IMR-90 (cell line): ENCODE measurements at regions not wholly inside any gene's neighbourhood (a gene's known extent, or its start where the extent isn't known, plus 50 kb on each side); places are given as distances from the start of the nearest gene placed in this dataset.

Source experiments
- ATAC-seq: fragments of 200-7000 bp; cut with Tn5 transposase; 2 replicates; pipeline ENCODE4 v1.9.1; 2020; ENCODE audit warnings: low read depth, mild to moderate bottlenecking, moderate library complexity
- BruUV-seq: library from RNA; stranded (reverse); fragments of 400-500 nt; replicated peaks from 2 replicates; lab custom pipeline; 2021; lab: Mats Ljungman, UMichigan
- CTCF ChIA-PET: fragments of 300-600 bp; formaldehyde crosslinking; extraction: SDS; loops from one replicate; lab custom pipeline; 2021; ENCODE audit warnings: antibody characterized with exemption; lab: Yijun Ruan, JAX
- POLR2A ChIA-PET: fragments of 300-600 bp; sonication (Branson Sonifier 250); formaldehyde crosslinking; loops from one replicate; lab custom pipeline; 2022; ENCODE audit warnings: antibody characterized with exemption; ENCODE audit not compliant: unreplicated experiment; lab: Charles Lee
- DNase-seq: peaks from one replicate; pipeline ENCODE4 v3.0.0; 2013
- H2AFZ ChIP-seq: replicated peaks from 2 replicates; pipeline ENCODE3; 2013; ENCODE audit warnings: low read length, mild to moderate bottlenecking; ENCODE audit not compliant: poor library complexity
- H2AK5ac ChIP-seq: 2 replicates; pipeline ENCODE4 v1.6.1; 2013; ENCODE audit warnings: low read depth, low read length, inconsistent platforms
- H2AK9ac ChIP-seq: replicated peaks from 2 replicates; pipeline ENCODE3; 2013; ENCODE audit warnings: mild to moderate bottlenecking, low read depth, low read length, moderate library complexity; ENCODE audit not compliant: poor library complexity
- H2BK120ac ChIP-seq: 2 replicates; pipeline ENCODE4 v1.6.1; 2013; ENCODE audit warnings: low read depth, low read length, inconsistent platforms
- H2BK15ac ChIP-seq: 3 replicates; pipeline ENCODE4 v1.6.1; 2013; ENCODE audit warnings: low read depth, low read length, inconsistent platforms
- H2BK20ac ChIP-seq: 2 replicates; pipeline ENCODE4 v1.6.1; 2013; ENCODE audit warnings: low read depth, mild to moderate bottlenecking, inconsistent platforms, low read length, moderate library complexity
- H2BK5ac ChIP-seq: 2 replicates; pipeline ENCODE4 v1.6.1; 2013; ENCODE audit warnings: mild to moderate bottlenecking, low read depth, low read length, inconsistent platforms; ENCODE audit not compliant: poor library complexity, severe bottlenecking
- H3K14ac ChIP-seq: replicated peaks from 2 replicates; pipeline ENCODE4 v1.6.1; 2013; ENCODE audit warnings: low read depth, low read length, inconsistent platforms
- H3K18ac ChIP-seq: 2 replicates; pipeline ENCODE4 v1.6.1; 2013; ENCODE audit warnings: low read depth, low read length, control low read depth
- H3K23ac ChIP-seq: 2 replicates; pipeline ENCODE4 v1.6.1; 2013; ENCODE audit warnings: low read depth, low read length, inconsistent platforms
- H3K27ac ChIP-seq: 2 replicates; pipeline ENCODE4 v1.5.1; 2013; ENCODE audit warnings: mild to moderate bottlenecking, control low read depth, low read length; ENCODE audit not compliant: insufficient read depth
- H3K27me3 ChIP-seq: 2 replicates; pipeline ENCODE4 v1.6.1; 2013; ENCODE audit warnings: low read length; ENCODE audit not compliant: control insufficient read depth, insufficient read depth
- H3K36me3 ChIP-seq: 2 replicates; pipeline ENCODE4 v1.6.1; 2013; ENCODE audit warnings: low read length, mixed read lengths; ENCODE audit not compliant: control insufficient read depth, insufficient read depth
- H3K4ac ChIP-seq: 2 replicates; pipeline ENCODE4 v1.6.1; 2013; ENCODE audit warnings: low read depth, low read length, inconsistent platforms
- H3K4me1 ChIP-seq: 2 replicates; pipeline ENCODE4 v1.6.1; 2013; ENCODE audit warnings: low read length, mixed read lengths; ENCODE audit not compliant: control insufficient read depth, insufficient read depth
- H3K4me2 ChIP-seq: 2 replicates; pipeline ENCODE4 v1.6.1; 2013; ENCODE audit warnings: low read depth, mild to moderate bottlenecking, control low read depth, low read length, moderate library complexity
- H3K4me3 ChIP-seq: 2 replicates; pipeline ENCODE4 v1.5.1; 2013; ENCODE audit warnings: low read depth, mild to moderate bottlenecking, control low read depth, low read length, moderate library complexity; ENCODE audit not compliant: insufficient read depth
- H3K56ac ChIP-seq: 2 replicates; pipeline ENCODE4 v1.6.1; 2013; ENCODE audit warnings: low read length, inconsistent platforms; ENCODE audit not compliant: insufficient read depth; ENCODE audit errors: extremely low read depth
- H3K79me1 ChIP-seq, 2 experiments: 2 replicates each; pipeline ENCODE4 v1.6.1; 2013; ENCODE audit warnings: low read length in 2 of 2, inconsistent platforms in 1 of 2, low read depth in 1 of 2
- H3K9ac ChIP-seq: 2 replicates; pipeline ENCODE4 v1.6.1; 2013; ENCODE audit warnings: low read depth, low read length, control low read depth
- H3K9me1 ChIP-seq: 2 replicates; pipeline ENCODE4 v1.6.1; 2013; ENCODE audit warnings: low read length, inconsistent platforms; ENCODE audit not compliant: insufficient read depth
- H3K9me3 ChIP-seq: 2 replicates; pipeline ENCODE4 v1.6.1; 2013; ENCODE audit warnings: low read length; ENCODE audit not compliant: control insufficient read depth, insufficient read depth
- H4K20me1 ChIP-seq: 2 replicates; pipeline ENCODE4 v1.6.1; 2013; ENCODE audit warnings: low read length, inconsistent platforms; ENCODE audit not compliant: insufficient read depth
- H4K5ac ChIP-seq: 2 replicates; pipeline ENCODE4 v1.6.1; 2013; ENCODE audit warnings: mild to moderate bottlenecking, low read depth, low read length, control low read depth
- H4K8ac ChIP-seq, 2 experiments: 2 replicates each; pipeline ENCODE4 v1.6.1; 2013; ENCODE audit warnings: low read depth in 2 of 2, low read length in 2 of 2, control low read depth in 1 of 2, inconsistent platforms in 1 of 2
- H4K91ac ChIP-seq: 2 replicates; pipeline ENCODE4 v1.6.1; 2013; ENCODE audit warnings: low read depth, low read length, inconsistent platforms; ENCODE audit not compliant: insufficient read depth
- CEBPB ChIP-seq: IDR thresholded peaks from 2 replicates; pipeline ENCODE4 v1.6.1; 2012; ENCODE audit warnings: low read depth, low read length, improper control_type of control experiment
- ELK1 ChIP-seq: fragments of 150-350 bp; IDR thresholded peaks from 2 replicates; pipeline ENCODE4 v1.6.1; 2016; ENCODE audit warnings: low read depth, mild to moderate bottlenecking, low read length, moderate library complexity, borderline replicate concordance
- MAFK ChIP-seq: IDR thresholded peaks from 2 replicates; pipeline ENCODE4 v1.6.1; 2012; ENCODE audit warnings: low read depth, low read length, improper control_type of control experiment
- MAZ ChIP-seq: IDR thresholded peaks from 2 replicates; pipeline ENCODE4 v1.6.1; 2012; ENCODE audit warnings: low read depth, mild to moderate bottlenecking, low read length, improper control_type of control experiment, moderate library complexity, borderline replicate concordance
- MXI1 ChIP-seq: IDR thresholded peaks from 2 replicates; pipeline ENCODE4 v1.6.1; 2012; ENCODE audit warnings: low read depth, mild to moderate bottlenecking, low read length, moderate library complexity, borderline replicate concordance
- POLR2A ChIP-seq: IDR thresholded peaks from 2 replicates; pipeline ENCODE4 v1.6.1; 2012; ENCODE audit warnings: mild to moderate bottlenecking, low read depth, low read length
- RAD21 ChIP-seq: IDR thresholded peaks from 2 replicates; pipeline ENCODE4 v1.6.1; 2012; ENCODE audit warnings: low read length, improper control_type of control experiment
- RCOR1 ChIP-seq: IDR thresholded peaks from 2 replicates; pipeline ENCODE4 v1.6.1; 2012; ENCODE audit warnings: mild to moderate bottlenecking, low read length, improper control_type of control experiment; ENCODE audit not compliant: insufficient replicate concordance
- RFX5 ChIP-seq: IDR thresholded peaks from 2 replicates; pipeline ENCODE4 v1.8.0; 2012; ENCODE audit warnings: low read depth, mild to moderate bottlenecking, low read length, moderate library complexity
- SMC3 ChIP-seq: fragments of 150-350 bp; IDR thresholded peaks from 2 replicates; pipeline ENCODE4 v1.6.1; 2016; ENCODE audit warnings: low read depth, mild to moderate bottlenecking, antibody characterized with exemption, low read length, moderate library complexity
- WGBS, 2 experiments: methylation state at CpG; one replicate each; pipeline versions ENCODE4 v1.1.5 to v1.1.7; 2013; ENCODE audit warnings: missing lambda C conversion rate in 2 of 2; ENCODE audit not compliant: insufficient read length in 1 of 2; ENCODE audit errors: extremely low coverage in 2 of 2; 5-methylcytosine and 5-hydroxymethylcytosine counted together
- dilution Hi-C: fragments of 300-500 bp; cut with HindIII; formaldehyde crosslinking; loops from one replicate; pipeline ENCODE4 v1.14.3; 2018; ENCODE audit warnings: low sequenced_read_pairs; ENCODE audit not compliant: unreplicated experiment
- in situ Hi-C: fragments of 300-500 bp; cut with MboI; formaldehyde crosslinking; loops from 3 replicates; pipeline ENCODE4 v1.14.3; 2019; ENCODE audit warnings: low sequenced_read_pairs, inconsistent platforms, mixed read lengths
- intact Hi-C: fragments of 100-400 bp; cut with micrococcal nuclease; formaldehyde crosslinking; loops from 2 replicates; pipeline ENCODE4 v1.10.0; 2022
- TF ChIP-seq, protein P1 (sequence below): conservative IDR thresholded peaks from 2 replicates; pipeline ENCODE4 v1.5.1; 2012; ENCODE audit warnings: mild to moderate bottlenecking, low read depth, low read length, improper control_type of control experiment
- TF ChIP-seq, protein P2 (sequence below): fragments of 150-350 bp; IDR thresholded peaks from 2 replicates; pipeline ENCODE4 v1.6.1; 2017; ENCODE audit warnings: mild to moderate bottlenecking, antibody characterized with exemption, low read length, low read depth

GRCh38 chr4:14070289-14070880, 442.9 kb upstream of the BOD1L1 start:
- DNase-seq (no peak), ATAC-seq (no peak)
- in situ Hi-C loops (no loop called here), intact Hi-C loops (no loop called here), dilution Hi-C loops (no loop called here)
- WGBS, 2 experiments: 29% methylated on average over 1 of the region's 5 CpGs; no CpG with 5 or more reads in 1 of the 2 experiments
- no peak overlapping the region for H2AK9ac ChIP-seq
- H3K27ac ChIP-seq: no peak overlapping the region
- no peaks in the 10 kb centered on the region for H3K4me1 ChIP-seq
- no peak overlapping the region for H2BK120ac ChIP-seq
- no peak overlapping the region for H2BK5ac ChIP-seq
- BruUV-seq: no TSS peak
- H3K36me3 ChIP-seq: no peaks in the 10 kb centered on the region
- H2BK15ac ChIP-seq: no peak overlapping the region
- no peak overlapping the region for H3K4ac ChIP-seq
- H3K23ac ChIP-seq: no peak overlapping the region
- no peak overlapping the region for H3K9ac ChIP-seq
- H3K79me1 ChIP-seq: no peaks in the 10 kb centered on the region
- H3K56ac ChIP-seq: no peak overlapping the region
- no peak overlapping the region for H4K8ac ChIP-seq
- ChIA-PET POLR2A (no interaction called here), CTCF (no interaction called here)
- H4K20me1 ChIP-seq: no peaks in the 10 kb centered on the region
- H3K27me3 ChIP-seq: no peaks in the 10 kb centered on the region
- H4K5ac ChIP-seq: no peak overlapping the region
- H3K4me2 ChIP-seq: no peak overlapping the region
- TF ChIP-seq RCOR1 (no peak), ELK1 (no peak), MAZ (no peak), SMC3 (no peak), RAD21 (no peak), RFX5 (no peak), MXI1 (no peak), MAFK (no peak), CEBPB (no peak), POLR2A (no peak)
- TF ChIP-seq, protein P1, sequence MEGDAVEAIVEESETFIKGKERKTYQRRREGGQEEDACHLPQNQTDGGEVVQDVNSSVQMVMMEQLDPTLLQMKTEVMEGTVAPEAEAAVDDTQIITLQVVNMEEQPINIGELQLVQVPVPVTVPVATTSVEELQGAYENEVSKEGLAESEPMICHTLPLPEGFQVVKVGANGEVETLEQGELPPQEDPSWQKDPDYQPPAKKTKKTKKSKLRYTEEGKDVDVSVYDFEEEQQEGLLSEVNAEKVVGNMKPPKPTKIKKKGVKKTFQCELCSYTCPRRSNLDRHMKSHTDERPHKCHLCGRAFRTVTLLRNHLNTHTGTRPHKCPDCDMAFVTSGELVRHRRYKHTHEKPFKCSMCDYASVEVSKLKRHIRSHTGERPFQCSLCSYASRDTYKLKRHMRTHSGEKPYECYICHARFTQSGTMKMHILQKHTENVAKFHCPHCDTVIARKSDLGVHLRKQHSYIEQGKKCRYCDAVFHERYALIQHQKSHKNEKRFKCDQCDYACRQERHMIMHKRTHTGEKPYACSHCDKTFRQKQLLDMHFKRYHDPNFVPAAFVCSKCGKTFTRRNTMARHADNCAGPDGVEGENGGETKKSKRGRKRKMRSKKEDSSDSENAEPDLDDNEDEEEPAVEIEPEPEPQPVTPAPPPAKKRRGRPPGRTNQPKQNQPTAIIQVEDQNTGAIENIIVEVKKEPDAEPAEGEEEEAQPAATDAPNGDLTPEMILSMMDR: no peak
- TF ChIP-seq, protein P2, sequence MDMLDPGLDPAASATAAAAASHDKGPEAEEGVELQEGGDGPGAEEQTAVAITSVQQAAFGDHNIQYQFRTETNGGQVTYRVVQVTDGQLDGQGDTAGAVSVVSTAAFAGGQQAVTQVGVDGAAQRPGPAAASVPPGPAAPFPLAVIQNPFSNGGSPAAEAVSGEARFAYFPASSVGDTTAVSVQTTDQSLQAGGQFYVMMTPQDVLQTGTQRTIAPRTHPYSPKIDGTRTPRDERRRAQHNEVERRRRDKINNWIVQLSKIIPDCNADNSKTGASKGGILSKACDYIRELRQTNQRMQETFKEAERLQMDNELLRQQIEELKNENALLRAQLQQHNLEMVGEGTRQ: no peak
- no peak overlapping the region for H2AK5ac ChIP-seq
- no peak overlapping the region for H3K4me3 ChIP-seq
- H2BK20ac ChIP-seq: no peak overlapping the region
- no peak overlapping the region for H3K14ac ChIP-seq
- H4K91ac ChIP-seq: no peak overlapping the region
- H3K18ac ChIP-seq: no peak overlapping the region
- H3K9me3 ChIP-seq: peaks cover 7% of the 10 kb centered on the region
- no peak overlapping the region for H2AFZ ChIP-seq
- no peaks in the 10 kb centered on the region for H3K9me1 ChIP-seq
